ENCODE measurements at regions not wholly inside any gene's neighbourhood (a gene's known extent, or its start where the extent isn't known, plus 50 kb on each side); places are given as distances from the start of the nearest gene placed in this dataset.
"Not testable (repeated sequence)": the region's sequence is repeated elsewhere in the genome, so short reads cannot be mapped to it uniquely, and the experiment has no call there.

GRCh38 chrX:92105693-92106092, 326.5 kb downstream of the PCDH11X start:
- TF ChIP-seq CTCF (optimal IDR thresholded peaks at IDR 0.05 in 1 of 3, IDR thresholded peaks at IDR 0.05 in 1 of 3, conservative IDR thresholded peaks at IDR 0.05 in 1 of 3; ENCODE audit: extremely low read depth in 1 of 3, insufficient read depth in 2 of 3, low read length in 3 of 3); EZH2 (IDR thresholded peaks at IDR 0.05; ENCODE audit: low read length): not testable (repeated sequence)
